Stomach smooth muscle (tissue), 2 donors: ENCODE measurements at regions not wholly inside any gene's neighbourhood (a gene's known extent, or its start where the extent isn't known, plus 50 kb on each side); places are given as distances from the start of the nearest gene placed in this dataset.
"Not testable (repeated sequence)": the region's sequence is repeated elsewhere in the genome, so short reads cannot be mapped to it uniquely, and the experiment has no call there.

ENCODE experiments used
- H3K27ac ChIP-seq: one replicate; pipeline ENCODE4 v1.7.0; 2013; ENCODE audit warnings: mild to moderate bottlenecking, low read length, inconsistent platforms
- H3K27me3 ChIP-seq, 2 donors: one replicate each; pipeline ENCODE4 v1.7.0; 2013; ENCODE audit warnings: low read length in 2 of 2; ENCODE audit not compliant: insufficient read depth in 2 of 2, control insufficient read depth in 1 of 2
- H3K36me3 ChIP-seq, 2 donors: one replicate each; pipeline ENCODE4 v1.7.0; 2013; ENCODE audit warnings: low read length in 2 of 2; ENCODE audit not compliant: control insufficient read depth in 2 of 2, insufficient read depth in 2 of 2
- H3K4me1 ChIP-seq: one replicate; pipeline ENCODE4 v1.7.0; 2013; ENCODE audit warnings: low read length; ENCODE audit not compliant: control insufficient read depth, insufficient read depth
- H3K4me3 ChIP-seq, 2 donors: one replicate each; pipeline ENCODE4 v1.7.0; 2013; ENCODE audit warnings: low read length in 2 of 2
- H3K9ac ChIP-seq, 2 donors: one replicate each; pipeline ENCODE4 v1.7.0; 2013; ENCODE audit warnings: low read length in 2 of 2, mild to moderate bottlenecking in 1 of 2
- H3K9me3 ChIP-seq, 2 donors: one replicate each; pipeline ENCODE4 v1.7.0; 2013; ENCODE audit warnings: low read length in 2 of 2; ENCODE audit not compliant: control insufficient read depth in 2 of 2
- donor health status: healthy.
- donor health status: Pancreatic carcinoma.

DNA sequence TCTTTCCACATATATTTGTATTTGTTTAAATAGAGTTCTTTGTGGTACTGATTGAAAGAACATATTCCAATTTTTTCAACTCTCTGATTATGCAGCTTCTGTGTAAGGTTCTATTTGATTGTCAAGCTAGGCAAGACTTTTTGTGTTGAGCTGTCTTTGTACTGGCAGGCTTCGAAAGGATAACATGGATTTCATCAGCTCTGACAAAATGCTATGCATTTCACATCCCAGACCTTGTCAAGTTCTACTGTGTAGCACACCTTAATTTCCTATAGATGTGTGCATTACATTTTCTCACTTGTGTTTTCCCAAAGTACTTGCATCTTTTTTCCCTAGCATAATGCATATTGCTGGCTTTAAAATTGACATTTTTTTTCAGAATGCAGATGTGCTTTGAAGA is 555.0 kb upstream of the GYPC start:
- no peak overlapping the region for H3K4me3 ChIP-seq
- no peaks in the 10 kb centered on the region for H3K36me3 ChIP-seq
- no peaks in the 10 kb centered on the region for H3K27me3 ChIP-seq
- no peaks in the 10 kb centered on the region for H3K4me1 ChIP-seq
- H3K27ac ChIP-seq, result no peak overlapping the region
- H3K9me3 ChIP-seq, result no peaks in the 10 kb centered on the region
- no peak overlapping the region for H3K9ac ChIP-seq

GRCh38 chr2:126106006-126106405 is 550.0 kb upstream of the GYPC start:
- Histone ChIP-seq H3K36me3 (no peaks in the 10 kb centered on the region), H3K27ac (no peak overlapping the region), H3K9ac (no peak overlapping the region), H3K27me3 (no peaks in the 10 kb centered on the region), H3K9me3 (no peaks in the 10 kb centered on the region), H3K4me3 (no peak overlapping the region), H3K4me1 (no peaks in the 10 kb centered on the region)

DNA sequence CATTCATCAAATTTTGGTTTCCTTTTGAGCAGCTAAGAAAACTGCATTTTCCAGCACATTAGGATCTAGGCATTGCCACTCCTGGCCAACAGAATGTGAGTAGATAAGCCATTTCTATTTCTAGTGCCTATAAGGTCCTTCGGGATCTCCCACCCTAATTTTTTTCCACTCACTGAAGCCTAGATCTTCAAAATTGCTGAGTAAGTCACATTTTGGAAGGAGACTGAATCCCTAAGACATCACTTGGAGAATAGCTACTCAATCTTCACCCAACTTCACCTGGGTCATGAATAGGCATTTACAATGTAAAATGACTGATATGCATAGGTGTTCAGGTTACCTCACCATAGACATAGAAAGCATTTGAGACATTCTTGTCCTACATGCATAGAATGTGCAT is 548.1 kb upstream of the GYPC start:
- H3K9ac ChIP-seq, result no peak overlapping the region
- H3K4me1 ChIP-seq, result no peaks in the 10 kb centered on the region
- no peaks in the 10 kb centered on the region for H3K27me3 ChIP-seq
- no peak overlapping the region for H3K4me3 ChIP-seq
- no peaks in the 10 kb centered on the region for H3K36me3 ChIP-seq
- H3K9me3 ChIP-seq, result no peaks in the 10 kb centered on the region
- H3K27ac ChIP-seq, result no peak overlapping the region

DNA sequence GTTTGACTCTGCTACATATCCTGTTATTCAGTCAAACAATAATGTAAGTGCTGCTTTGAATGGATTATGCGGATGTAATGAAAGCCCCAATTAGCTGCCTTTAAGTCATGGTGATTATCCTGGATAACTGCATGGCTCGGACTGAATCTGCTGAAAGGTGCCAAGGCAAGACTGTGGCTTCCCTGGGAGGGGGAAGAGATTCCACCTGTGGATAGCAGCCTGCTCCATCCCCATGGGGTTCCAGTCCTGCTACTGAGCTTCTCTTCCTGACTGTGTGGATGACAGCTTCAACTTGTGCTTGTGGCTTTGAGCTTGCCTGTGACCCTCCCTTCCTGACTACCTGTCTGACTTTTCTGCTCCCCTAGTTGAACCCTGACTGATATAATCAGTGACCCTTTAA is 540.0 kb upstream of the GYPC start:
- Histone ChIP-seq H3K9me3 (no peaks in the 10 kb centered on the region), H3K27me3 (no peaks in the 10 kb centered on the region), H3K36me3 (no peaks in the 10 kb centered on the region), H3K27ac (no peak overlapping the region), H3K9ac (no peak overlapping the region), H3K4me3 (no peak overlapping the region), H3K4me1 (no peaks in the 10 kb centered on the region)

- H3K4me1 ChIP-seq, result no peaks in the 10 kb centered on the region
- H3K9ac ChIP-seq, result no peak overlapping the region
- H3K27ac ChIP-seq, result no peak overlapping the region
- no peaks in the 10 kb centered on the region for H3K27me3 ChIP-seq
- no peaks in the 10 kb centered on the region for H3K9me3 ChIP-seq
- H3K36me3 ChIP-seq, result no peaks in the 10 kb centered on the region
- no peak overlapping the region for H3K4me3 ChIP-seq
Measured at GRCh38 chr2:126117886-126118285, 538.1 kb upstream of the GYPC start.

- no peak overlapping the region for H3K4me3 ChIP-seq
- no peaks in the 10 kb centered on the region for H3K9me3 ChIP-seq
- no peaks in the 10 kb centered on the region for H3K4me1 ChIP-seq
- no peaks in the 10 kb centered on the region for H3K27me3 ChIP-seq
- no peaks in the 10 kb centered on the region for H3K36me3 ChIP-seq
- no peak overlapping the region for H3K27ac ChIP-seq
- H3K9ac ChIP-seq, result no peak overlapping the region
Measured at GRCh38 chr2:126145752-126146151, 510.2 kb upstream of the GYPC start.

DNA sequence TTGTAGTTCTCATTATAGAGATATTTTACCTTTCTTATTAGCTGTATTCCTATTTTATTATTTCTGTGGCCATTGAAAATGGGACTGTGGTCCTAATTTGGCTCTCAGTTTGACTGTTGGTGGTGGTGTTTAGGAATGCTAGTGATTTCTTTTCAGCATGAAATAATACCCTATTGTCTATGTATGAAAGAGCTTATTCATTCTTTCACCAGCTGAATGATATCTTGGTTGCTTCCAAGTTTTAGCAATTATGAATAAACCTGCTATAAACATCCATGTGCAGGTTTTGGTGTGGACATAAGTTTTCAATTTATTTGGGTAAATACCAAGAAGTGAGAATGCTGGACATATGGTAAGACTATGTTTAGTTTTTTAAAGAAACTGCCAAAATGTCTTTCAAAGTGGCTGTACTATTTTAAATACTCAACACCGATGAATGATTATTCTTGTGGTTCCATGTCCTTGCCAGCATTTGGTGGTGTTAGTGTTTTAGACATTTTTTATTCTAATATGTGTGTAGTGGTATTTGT is 501.6 kb upstream of the GYPC start:
- peaks cover 0 to 3% of the 10 kb centered on the region in 2 donors for H3K9me3 ChIP-seq
- H3K4me3 ChIP-seq, result no peak overlapping the region
- no peak overlapping the region for H3K9ac ChIP-seq
- no peak overlapping the region for H3K27ac ChIP-seq
- H3K27me3 ChIP-seq, result no peaks in the 10 kb centered on the region
- no peaks in the 10 kb centered on the region for H3K4me1 ChIP-seq
- no peaks in the 10 kb centered on the region for H3K36me3 ChIP-seq

GRCh38 chr2:126160950-126161349 is 495.0 kb upstream of the GYPC start:
- not testable (repeated sequence) for H3K36me3 ChIP-seq, H3K4me3 ChIP-seq, H3K27me3 ChIP-seq, H3K4me1 ChIP-seq, H3K9me3 ChIP-seq, H3K9ac ChIP-seq, H3K27ac ChIP-seq

DNA sequence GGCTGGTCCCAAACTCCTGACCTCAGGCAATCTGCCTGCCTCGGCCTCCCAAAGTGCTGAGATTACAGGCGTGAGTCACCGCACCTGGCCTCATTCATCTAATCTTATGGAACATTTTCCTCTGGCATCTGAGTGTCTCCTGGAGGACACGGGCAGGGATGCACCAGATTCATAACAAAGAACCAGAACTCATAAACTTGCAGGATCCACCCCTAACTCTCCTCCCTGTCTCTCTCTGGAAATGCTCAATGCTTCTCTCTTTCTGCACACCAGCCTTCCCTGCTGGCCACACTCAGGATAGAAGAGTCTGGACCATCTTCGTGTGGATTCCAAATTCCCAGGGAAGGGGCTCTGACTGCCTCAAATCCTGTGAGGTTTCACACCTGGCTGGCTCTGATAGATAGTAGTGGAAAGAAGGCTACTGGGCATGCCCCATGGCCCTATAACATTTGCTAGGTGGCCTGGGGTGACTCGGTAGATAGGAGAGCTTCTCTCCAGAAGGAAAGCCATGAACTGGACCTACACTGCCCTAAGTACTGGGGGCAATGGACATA is 483.2 kb upstream of the GYPC start:
- H3K4me1 ChIP-seq, result no peaks in the 10 kb centered on the region
- H3K4me3 ChIP-seq, result no peak overlapping the region
- no peak overlapping the region for H3K27ac ChIP-seq
- no peaks in the 10 kb centered on the region for H3K36me3 ChIP-seq
- no peaks in the 10 kb centered on the region for H3K27me3 ChIP-seq
- no peaks in the 10 kb centered on the region for H3K9me3 ChIP-seq
- no peak overlapping the region for H3K9ac ChIP-seq

DNA sequence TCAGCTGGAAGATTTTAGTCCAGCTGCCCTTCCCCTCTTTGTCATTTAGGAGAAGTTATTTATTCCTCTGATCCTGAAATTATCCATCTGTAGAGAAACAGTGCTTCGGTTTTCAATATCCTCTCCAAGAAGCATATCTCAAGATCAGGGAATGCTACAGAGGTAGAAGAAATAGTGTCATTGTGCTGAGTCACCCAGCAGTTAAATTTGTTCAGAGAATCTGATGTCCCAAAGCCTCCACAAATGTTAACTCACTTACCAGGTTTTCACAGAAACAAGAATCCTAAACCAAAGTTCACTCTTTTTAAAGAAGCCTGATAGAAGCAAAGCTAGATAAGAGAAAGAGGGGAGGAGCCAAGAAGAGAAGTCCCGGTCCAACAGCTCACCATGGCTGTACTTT is 480.7 kb upstream of the GYPC start:
- H3K4me3 ChIP-seq, result no peak overlapping the region
- H3K9me3 ChIP-seq, result no peaks in the 10 kb centered on the region
- no peaks in the 10 kb centered on the region for H3K27me3 ChIP-seq
- no peaks in the 10 kb centered on the region for H3K36me3 ChIP-seq
- H3K27ac ChIP-seq, result no peak overlapping the region
- no peaks in the 10 kb centered on the region for H3K4me1 ChIP-seq
- no peak overlapping the region for H3K9ac ChIP-seq

- no peak overlapping the region for H3K4me3 ChIP-seq
- no peaks in the 10 kb centered on the region for H3K4me1 ChIP-seq
- H3K27ac ChIP-seq, result no peak overlapping the region
- H3K27me3 ChIP-seq, result no peaks in the 10 kb centered on the region
- H3K9me3 ChIP-seq, result no peaks in the 10 kb centered on the region
- no peaks in the 10 kb centered on the region for H3K36me3 ChIP-seq
- no peak overlapping the region for H3K9ac ChIP-seq
Measured at GRCh38 chr2:126177479-126177878, 478.5 kb upstream of the GYPC start.
